HG03432 (cell line): ENCODE measurements at regions not wholly inside any gene's neighbourhood (a gene's known extent, or its start where the extent isn't known, plus 50 kb on each side); places are given as distances from the start of the nearest gene placed in this dataset.

Experiments
- ATAC-seq: cut with Tn5 transposase; IDR thresholded peaks from one replicate; pipeline ENCODE4 v1.9.1; 2021; ENCODE audit warnings: mild to moderate bottlenecking, moderate library complexity; ENCODE audit not compliant: unreplicated experiment

DNA sequence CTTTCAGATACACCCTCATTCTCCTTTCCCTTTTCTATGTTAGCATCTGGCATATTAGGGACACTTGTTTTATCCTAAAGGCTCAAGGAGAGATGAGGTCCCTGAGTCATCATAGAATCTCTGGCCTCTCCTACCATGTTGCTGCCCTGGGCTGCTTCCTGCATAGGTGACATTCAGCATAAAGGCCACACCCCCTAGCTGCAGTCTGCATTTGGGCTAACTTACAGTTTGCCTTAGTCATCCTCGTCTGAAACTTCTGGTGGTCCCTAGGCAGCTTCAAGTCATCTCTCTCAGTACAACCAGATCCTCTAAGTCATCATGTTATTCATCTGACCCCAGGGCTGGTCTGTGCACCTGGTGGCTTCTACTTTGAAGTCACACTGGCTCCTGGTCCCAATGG lies 982.7 kb upstream of the NR2F2 start:
- no peak for ATAC-seq

- peak; percentile 76 for ATAC-seq
Observed at GRCh38 chr15:95350908-95351307, 979.6 kb upstream of the NR2F2 start.

DNA sequence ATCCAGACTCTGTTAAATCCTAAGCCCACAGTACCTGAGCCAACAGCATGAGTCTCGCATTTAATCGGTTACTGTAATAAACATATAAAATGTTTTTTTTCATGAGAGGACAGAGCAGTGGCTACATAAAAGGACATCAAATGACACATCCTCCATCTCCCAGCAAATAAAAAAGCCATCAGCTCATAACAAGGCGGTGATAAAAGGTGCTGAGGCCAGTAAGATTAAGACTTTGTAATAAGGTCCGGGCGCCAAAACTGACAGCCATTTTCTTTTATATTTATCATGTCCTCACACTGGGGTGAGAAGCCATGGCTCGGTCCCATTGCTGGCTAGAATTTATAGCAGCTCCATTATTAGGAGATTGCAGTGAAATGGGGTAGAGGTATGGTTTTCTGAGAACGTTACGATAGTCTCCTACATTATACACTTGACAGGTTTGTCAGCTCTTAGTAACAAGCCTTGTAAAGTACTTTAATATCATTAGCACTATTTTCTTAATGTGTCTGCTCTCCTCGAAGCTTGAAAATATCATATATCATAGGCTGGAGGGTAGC lies 977.8 kb upstream of the NR2F2 start:
- ATAC-seq: no peak

DNA sequence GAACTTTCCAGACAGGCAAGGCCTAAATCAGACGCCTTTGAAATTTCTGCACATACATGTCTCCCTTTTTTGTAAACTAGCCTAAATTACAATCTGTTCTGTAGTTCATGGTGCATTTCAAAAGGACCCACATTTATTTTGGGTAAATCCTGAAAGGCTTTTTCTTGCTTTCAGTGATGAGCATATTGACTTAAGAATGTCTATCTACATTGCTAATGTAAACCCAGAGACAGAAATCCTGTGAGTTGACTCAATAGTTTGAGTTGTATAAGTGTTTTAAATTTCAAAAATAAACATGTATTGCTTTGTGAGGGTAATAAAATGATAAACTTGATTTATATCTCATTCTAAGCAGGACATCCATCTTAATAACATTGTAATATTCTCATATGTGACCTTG lies 977.0 kb upstream of the NR2F2 start:
- ATAC-seq: no peak

DNA sequence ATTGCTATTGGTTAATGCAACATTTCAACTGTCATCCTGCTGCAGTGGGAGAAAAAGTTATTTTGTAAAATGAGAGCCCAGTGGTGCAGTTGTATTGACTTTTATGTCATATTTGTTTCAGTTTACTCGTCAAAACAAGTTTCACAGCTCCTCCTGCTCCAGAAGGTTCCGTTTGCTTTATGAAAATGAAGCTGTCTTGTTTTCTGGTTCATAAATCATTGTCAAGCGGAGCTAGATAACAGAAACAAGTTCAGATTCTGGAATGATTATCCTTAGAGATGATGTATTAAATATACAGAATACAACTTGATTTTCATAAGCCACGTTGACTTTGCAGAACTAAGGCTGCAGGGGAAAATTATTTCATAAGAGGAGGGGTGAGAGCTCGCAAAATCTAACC lies 970.5 kb upstream of the NR2F2 start:
- no peak for ATAC-seq

DNA sequence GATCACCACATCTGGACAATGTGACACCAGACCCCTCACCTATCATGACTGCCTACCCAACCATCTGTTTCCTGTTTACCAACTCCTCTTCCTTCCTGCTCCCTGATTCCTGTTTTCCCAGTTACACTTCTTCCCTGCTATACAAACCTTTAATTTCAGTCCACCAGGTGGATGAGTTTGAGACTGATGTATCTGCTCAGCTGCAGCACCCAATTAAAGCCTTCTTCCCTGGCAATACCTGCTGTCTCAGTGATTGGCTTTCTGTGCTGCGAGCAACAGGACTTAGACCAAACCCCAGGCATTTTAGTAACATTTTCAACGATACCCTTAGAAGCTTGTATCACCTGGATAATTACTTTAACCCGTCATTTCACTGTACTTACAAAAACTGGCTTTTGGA lies 968.2 kb upstream of the NR2F2 start:
- ATAC-seq: no peak

DNA sequence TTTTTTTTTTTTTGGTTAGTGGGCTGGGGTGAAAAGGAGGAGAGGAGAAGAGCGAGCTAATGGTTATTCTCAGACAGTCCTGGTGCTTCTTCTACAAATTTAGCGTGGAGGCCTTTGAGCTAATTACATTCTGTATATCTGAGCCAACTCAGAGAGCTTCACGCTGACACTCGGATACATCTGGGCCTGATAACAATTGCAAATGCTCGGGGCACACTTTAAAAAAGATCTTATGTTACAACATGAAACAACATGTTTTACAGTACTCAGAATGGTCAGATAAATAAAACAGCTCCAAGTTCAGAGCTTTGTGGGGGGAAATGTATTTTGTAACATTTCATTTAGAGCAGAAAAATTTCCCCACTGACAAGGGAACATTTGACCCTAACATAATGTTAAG lies 966.9 kb upstream of the NR2F2 start:
- ATAC-seq: no peak

DNA sequence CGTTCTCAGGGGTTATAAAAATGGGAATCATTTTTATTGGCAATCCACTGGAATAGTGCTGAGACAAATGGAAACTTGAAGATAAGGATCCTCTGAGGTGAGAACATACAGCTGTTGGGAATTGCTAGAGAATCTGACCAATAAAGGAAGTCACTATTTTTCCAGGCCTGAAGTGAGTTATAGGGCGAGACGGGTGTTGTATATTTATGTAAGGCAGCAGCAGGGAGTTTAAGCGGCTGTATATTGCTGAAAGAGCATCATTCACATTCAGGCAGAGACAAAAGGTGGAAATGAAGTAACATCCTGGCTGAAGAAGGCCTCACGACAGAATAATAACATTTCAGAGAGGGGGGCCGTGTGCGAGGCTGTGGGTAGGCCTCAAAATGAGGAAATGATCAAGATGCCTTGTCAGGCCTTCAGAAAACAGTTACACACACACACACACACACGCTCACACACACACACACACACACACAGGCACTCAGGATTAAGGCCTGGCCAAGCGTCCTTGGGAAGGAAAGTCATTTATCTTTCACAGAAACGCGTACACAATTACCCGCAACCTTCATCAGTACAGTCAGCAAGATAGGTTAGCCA lies 964.9 kb upstream of the NR2F2 start:
- no peak for ATAC-seq

DNA sequence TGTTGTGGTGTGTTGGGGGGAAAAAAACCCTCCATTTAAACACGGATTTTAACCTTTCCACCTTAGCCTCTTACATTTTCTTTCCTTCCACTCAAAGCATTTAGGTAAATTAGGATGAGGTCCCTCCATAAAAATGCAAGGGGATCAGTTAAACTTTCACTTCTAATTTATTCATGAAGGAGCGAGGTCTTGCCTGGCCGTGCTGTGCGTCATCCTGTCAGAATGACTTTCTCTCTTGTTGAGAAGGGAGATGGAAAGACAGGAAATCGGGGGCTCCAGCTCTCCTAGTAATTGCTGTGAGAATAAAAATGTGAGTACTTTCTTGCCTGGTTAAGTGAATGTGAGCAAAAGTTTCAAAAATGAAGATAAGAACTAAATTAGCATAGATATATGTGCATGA lies 962.3 kb upstream of the NR2F2 start:
- ATAC-seq: no peak

- ATAC-seq: no peak
Observed at GRCh38 chr15:95368755-95369601, 961.5 kb upstream of the NR2F2 start.

- no peak for ATAC-seq
Observed at GRCh38 chr15:95370291-95370690, 960.2 kb upstream of the NR2F2 start.

DNA sequence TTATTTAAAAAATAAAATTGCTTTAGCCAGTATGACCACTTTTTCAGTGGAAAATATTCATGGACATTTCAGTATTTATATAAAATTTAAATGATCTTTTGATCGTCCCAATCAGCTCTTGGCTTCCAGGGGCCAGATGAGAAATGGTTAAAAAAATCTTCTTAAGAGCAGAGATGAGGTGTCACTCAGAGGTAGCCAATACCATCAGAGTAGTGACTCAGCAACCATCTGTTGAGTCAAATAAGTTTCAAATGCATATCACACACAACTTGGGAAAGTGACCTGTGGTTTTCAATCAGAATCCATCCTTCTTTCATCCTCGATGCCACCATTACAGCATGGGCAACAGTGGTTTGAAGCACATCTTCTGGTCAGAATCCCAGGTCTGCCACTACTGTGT lies 958.8 kb upstream of the NR2F2 start:
- no peak for ATAC-seq

DNA sequence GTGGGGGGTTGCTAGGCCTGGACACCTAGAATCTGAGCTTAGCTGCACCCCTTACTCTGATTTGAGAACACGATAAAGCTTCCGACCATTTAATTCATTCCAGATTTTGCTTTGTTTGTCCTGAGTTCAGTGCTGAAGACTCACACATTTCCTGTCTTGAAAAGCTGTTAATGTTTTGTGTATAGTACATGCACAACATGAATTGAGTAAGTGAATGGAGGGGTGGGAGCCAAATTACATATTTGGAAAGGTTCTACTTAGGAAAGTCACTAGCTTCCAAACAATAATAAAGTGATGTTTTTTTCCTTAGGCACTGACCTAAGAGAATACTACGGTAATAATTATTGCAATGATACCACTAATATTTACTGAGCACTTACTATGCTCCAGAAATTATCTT lies 955.2 kb upstream of the NR2F2 start:
- ATAC-seq: no peak

DNA sequence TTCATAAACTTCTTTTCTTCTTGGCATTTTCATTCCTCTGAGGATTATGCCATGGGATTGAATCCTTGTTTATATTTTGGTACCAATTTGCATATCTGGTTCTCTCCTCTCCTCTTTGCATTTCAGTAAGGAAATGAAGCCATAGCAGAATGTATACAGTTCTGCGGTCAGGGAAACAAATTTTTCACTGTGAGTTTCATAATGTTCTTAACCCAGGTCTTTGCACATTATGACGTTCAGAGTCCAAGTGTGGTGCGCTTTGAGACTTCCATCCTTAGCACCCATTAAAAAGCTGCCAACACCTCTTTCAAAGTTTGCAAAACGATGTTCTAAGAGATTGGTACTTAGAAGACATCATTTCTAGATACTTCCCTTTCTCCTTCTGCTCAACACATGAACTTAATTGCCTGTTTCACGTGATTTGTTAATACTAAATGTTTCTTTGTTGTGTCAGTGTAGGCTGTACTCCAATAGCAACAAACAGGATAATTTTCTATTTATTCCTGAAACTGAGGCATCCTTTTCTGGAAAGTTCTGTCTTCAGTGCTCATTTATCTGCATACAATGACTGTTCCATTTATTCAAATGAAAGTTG lies 953.1 kb upstream of the NR2F2 start:
- ATAC-seq: no peak

GRCh38 chr15:95394186-95395067 lies 936.1 kb upstream of the NR2F2 start:
- no peak for ATAC-seq

DNA sequence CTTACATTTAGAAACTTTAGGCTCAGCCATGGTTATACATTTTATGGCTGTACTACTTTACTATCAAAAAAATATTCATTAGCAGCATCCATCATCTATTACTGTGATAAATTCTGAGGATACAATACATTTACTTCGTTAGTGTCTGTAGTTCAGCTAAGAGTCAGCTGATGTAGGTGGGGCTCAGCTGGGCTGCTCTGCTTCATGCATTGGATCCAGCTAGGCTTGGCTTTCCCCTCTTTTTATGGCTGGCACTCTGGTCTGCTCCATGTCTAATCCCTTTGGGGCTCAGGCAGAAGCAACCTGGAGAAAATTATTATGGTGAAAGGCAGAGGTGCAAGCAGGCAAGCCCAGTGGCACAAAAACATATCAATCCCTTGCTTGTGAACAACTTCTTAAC lies 930.1 kb upstream of the NR2F2 start:
- no peak for ATAC-seq

GRCh38 chr15:95401587-95401986 lies 928.9 kb upstream of the NR2F2 start:
- no peak for ATAC-seq

DNA sequence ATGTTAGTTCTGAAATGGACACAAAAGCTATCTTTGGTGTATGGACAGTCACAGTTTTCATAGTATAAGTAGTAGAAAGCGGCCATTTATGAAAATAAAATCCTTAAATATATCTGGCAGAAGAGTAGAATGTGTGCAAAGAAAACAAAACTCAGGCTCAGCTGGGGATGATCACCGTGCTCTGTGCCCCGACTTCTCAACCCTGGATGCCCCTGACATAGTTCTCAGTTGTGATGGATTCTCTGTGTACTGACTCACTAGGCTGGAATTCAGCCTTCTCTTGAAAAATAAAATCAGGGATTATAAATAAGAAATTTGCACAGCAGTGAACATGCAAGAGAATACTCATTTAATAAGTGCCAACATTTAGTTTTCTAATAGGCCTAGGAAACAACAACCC lies 925.1 kb upstream of the NR2F2 start:
- no peak for ATAC-seq

- no peak for ATAC-seq
Observed at GRCh38 chr15:95407534-95407933, 923.0 kb upstream of the NR2F2 start.

DNA sequence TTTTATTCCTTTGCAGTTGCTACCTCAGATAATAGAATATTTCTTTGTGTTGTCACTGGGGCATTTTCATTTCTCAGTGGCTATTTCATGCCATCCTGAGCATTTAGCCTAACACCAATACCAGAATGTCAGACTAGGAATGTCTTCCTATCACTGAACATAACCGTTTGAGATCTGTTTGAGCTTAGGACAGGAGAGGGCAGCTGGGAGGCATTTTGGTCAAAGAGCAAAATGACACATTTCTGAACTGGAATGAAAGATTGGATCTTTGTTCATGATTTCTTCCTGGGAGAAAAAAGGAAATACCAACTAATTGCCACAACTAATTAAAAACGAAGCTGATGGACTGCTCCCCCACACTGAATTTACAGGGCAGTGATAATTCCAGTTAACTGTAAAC lies 921.3 kb upstream of the NR2F2 start:
- no peak for ATAC-seq
